Stimulated activated CD4-positive, alpha-beta T cell treated with anti-CD3 and anti-CD28 coated beads, Interleukin-1b, Interleukin-23, amount 100 ng/mL, for 48 hours (primary cell): ENCODE measurements at regions not wholly inside any gene's neighbourhood (a gene's known extent, or its start where the extent isn't known, plus 50 kb on each side); places are given as distances from the start of the nearest gene placed in this dataset.
"Not testable (repeated sequence)": the region's sequence is repeated elsewhere in the genome, so short reads cannot be mapped to it uniquely, and the experiment has no call there.

Experiments
- DNase-seq: peaks from one replicate; pipeline ENCODE4 v3.0.0-alpha.2; 2020

DNA sequence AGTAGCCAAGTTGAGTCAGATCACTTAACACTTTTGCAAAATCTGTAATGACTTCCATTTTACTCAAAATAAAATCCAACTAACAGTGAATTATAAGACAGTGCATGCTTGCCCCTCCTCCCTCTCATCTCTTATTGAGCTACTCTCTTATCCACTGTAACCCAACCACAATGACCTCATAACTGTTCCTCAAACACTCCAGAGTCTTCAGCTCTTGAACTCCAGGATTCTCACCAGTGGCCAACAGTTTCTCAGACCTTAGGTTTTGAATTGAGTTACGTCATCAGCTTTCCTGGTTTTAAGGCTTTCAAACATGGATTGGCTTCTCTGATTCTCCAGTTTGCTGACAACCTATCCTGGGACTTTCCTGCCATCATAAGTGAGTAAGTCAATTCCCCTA is 938.3 kb downstream of the RAB28 start:
- no peak for DNase-seq

DNA sequence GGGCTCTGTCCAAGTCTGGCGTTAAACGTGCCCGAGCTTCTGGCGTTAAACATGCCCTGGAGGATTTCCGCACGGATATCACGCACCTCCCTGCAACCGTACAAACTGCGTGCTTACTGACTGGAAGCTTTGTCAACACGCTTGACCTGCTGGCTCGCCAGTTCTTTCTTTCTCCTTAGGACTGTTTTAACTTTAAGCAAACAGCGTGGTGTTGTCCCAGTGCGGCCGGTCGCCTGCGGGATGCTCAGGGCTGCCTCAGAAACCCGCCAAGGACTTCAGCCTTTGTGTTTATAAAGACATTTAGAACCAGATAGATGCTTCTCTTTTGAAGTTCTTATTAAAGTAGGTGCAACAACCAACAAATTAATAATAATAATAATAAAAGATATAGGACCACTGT is 946.0 kb downstream of the RAB28 start:
- no peak for DNase-seq

DNA sequence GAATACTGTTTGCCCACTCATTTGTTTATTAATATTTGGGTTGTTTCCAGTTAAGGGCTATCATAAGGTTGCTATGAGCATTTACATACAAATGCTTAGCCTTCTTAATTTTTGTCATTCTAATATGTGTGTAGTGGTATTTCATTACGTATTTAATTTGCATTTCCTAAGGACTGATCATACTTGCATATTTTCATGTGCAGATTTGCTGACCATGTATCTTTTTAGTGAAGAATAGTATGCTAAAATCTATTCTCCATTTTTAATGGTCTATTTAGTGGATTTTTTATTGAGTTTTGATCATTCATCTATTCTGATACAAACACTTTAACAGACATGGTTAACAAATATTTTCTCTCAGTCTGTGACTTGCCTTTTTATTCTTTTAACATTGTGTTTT is 949.5 kb downstream of the RAB28 start:
- DNase-seq: no peak

GRCh38 chr4:12519426-12519825 is 964.7 kb downstream of the RAB28 start:
- DNase-seq: no peak

DNA sequence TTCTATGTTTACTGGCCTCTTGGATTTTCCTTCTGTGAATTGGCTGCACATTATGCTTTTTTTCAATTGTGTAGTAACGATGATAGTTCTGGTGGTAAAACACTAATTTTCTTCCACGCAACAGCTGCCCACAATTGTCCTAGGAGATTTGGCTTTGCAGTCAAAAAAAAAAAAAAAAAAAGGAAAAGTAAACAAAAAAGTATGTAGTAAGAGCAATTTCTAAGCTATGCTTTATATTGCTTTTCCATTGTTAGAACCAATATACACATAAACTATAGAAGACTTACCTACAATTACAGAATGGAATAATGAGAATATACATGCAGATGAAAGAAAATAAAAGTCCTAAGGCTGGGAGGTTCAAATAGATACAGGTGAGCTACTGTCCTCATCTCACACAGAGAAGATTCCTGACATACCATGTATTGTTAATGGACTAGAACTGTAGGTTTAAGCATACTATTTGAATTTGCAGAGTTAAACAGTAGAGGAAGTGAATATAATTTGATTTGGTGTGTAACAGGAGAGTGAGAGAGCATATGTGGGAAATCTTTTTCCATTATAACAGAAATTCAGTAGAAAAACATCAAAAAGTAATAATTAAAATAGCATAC is 976.2 kb downstream of the RAB28 start:
- DNase-seq: no peak

- DNase-seq: no peak
These were observed 983.7 kb downstream of the RAB28 start for GRCh38 chr4:12500409-12500808.

GRCh38 chr4:12499693-12500092 is 984.4 kb downstream of the RAB28 start:
- no peak for DNase-seq

DNA sequence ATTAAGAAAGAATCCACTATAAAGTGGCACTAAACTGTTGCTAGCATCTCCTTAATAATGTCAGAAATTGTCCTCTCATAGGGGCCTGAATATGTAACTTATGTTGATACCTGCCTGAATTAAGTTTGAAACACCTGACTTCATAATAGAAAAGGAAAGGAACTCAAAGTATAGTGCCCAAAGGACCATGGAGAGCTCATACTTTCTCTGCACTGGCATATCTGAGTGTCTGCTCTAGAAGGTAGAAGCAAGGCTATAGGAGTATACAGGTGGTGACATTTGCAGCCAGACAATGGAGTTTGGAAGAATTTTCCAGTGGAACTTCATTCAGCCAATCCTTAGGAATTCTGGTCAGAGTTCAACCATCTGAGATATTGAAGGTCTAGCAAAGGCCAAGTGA is 988.9 kb downstream of the RAB28 start:
- no peak for DNase-seq

DNA sequence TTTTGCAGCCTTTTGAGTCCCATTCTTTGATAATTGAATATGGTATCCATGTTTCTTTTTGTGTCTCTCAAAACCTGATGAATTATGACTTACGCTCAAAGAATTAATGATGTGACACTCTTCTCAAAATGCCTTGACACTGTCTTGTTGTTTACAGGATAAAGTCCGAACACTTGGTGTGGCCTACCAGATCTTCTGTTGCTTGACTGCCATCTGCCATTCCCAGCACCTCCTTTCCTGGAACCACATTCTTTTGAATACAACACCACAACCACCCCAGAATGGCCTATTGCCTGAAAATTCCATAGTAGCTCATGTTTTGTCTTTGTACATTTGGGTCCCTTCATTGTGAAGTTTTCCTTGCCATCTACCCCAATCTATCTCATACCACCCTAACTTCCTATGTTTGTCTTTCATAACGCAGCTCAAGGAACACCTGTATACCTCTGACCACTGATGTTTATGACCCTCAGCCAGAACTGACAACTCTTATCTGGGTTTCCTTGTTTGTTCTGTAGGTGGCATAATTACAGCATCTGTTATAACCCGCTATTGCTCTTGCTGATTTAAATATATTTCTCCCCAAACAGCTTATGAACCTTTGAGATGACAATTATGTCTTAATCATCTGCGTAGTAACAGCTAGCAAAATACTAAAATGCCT is 991.3 kb downstream of the RAB28 start:
- DNase-seq: no peak

DNA sequence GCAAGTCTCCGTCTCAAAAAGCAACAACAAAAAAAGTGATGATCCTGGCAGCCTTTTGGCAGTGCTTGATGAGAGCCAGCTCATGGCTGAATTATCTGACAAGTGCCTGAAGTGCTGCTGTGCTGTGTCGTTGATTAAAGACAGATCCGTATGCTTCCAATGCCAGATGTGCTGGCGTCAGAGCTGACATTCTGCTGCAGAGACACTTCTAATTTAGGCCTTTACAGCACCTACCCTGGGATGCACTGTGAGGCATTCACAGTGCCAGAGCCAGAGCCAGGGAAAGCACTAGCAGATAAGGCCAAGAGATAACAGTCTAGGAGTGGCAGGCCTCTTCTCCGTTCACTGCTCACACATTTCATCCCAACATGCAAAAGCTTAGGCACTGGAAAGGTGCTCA is 995.5 kb downstream of the RAB28 start:
- DNase-seq: no peak

DNA sequence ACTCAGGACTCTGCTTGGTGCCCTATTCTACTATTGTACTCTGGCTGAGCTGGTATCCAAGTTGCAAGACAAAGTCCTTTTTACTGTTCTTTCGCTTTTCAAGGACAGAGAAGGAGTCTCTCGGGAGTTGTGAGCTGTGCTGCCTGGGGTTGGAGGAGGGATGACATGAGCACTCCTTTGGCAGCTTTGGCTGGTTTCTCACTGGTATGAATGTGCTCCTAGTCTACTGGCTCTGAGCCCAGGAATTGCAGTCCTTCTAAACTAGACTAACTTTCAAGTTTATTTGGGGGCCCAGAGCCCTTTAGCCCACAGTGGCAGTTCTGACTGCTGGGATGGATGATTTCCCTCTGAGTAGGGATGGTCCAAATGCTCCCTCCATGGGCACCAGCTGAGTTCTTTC is 997.1 kb downstream of the RAB28 start:
- no peak for DNase-seq

GRCh38 chr4:12472087-12472486 is 1012.1 kb downstream of the RAB28 start:
- no peak for DNase-seq

DNA sequence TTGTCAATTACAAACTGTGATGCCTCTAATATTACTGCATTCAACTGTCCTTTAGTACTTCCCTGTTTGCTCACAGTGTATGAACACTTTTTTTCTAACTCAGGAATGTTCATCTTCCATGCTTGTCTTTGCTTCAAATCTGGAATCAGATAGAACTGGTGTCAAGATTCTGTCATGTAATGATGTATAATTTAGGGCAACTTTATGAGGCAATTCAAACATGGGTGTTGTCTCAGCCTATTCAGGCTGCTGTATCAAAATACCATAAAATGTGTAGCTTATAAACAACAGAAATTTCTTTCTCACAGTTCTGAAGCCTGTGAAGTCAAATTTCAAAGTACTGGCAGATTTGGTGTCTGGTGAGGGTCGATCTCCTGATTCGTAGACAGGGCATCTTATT is 1012.9 kb downstream of the RAB28 start:
- DNase-seq: no peak

DNA sequence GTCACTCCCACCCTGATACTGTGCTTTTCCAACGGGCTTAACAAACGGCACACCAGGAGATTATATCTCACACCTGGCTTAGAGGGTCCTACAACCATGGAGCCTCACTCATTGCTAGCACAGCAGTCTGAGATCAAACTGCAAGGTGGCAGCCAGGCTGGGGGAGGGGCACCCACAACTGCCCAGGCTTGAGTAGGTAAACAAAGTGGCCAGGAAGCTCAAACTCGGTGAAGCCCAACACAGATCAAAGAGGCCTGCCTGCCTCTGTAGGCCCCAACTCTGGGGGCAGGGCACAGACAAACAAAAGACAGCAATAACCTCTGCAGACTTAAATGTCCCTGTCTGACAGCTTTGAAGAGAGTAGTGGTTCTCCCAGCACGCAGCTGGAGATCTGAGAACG is 1022.6 kb downstream of the RAB28 start:
- DNase-seq: not testable (repeated sequence)

- no peak for DNase-seq
These were observed 1025.0 kb downstream of the RAB28 start for GRCh38 chr4:12459126-12459525.

DNA sequence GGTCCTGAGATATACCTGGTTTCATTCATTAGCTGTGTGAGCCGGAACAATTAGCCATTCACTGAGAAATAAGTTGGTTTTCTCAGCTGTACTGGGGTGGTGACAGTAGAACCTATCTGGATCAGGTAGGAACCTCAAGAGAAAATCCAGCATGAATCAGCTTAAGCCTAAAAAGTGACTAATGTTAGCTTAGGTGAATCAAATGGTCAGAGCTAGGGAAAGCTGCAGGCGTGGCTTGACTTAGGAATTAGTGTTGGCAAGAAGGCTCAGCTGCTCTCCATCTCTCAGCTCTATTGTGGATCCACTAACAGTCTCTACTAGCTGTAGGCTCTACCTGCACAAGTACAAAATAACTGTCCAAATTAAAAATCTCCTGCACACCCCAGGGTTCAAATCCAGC is 1025.5 kb downstream of the RAB28 start:
- no peak for DNase-seq

DNA sequence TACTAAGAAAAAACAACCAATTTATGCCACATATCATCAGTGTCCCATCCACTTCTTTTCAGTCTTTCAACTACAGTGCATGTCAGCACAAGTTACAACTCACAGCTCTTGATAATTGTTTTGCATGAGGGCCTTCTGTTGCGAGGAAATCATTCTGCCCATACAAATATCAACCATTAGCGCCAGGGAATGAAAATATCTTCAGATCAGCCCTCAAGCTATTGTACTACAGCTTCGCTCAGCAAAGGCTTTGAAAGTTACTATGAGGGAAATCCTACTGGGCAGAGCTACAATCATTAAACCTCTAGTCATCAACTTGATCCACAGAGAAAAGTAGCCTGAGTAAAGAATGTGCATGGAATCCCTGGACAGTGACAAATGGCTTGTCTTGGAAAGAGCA is 1023.6 kb upstream of the HS3ST1 start:
- no peak for DNase-seq

DNA sequence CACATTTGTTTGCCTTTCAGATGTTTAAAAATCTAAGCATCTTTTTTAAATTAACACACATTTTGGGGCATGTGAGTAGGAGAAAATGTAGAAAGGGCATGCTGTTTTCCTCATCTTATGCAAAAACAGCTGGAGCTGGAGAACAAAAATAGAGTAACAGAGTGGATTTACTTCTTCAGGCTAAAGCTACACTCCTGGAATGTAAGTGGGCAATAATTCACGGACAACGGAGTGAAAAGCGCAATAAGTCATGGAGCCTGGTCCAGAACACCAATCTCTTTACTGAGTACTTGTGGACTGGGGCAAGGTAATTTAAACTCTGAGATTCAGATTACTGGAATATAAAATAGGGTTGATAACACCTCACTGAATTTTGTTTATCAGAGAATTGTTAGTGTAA is 1018.8 kb upstream of the HS3ST1 start:
- no peak for DNase-seq

- DNase-seq: no peak
These were observed 1018.0 kb upstream of the HS3ST1 start for GRCh38 chr4:12446657-12447185.

GRCh38 chr4:12446256-12446655 is 1017.6 kb upstream of the HS3ST1 start:
- no peak for DNase-seq

DNA sequence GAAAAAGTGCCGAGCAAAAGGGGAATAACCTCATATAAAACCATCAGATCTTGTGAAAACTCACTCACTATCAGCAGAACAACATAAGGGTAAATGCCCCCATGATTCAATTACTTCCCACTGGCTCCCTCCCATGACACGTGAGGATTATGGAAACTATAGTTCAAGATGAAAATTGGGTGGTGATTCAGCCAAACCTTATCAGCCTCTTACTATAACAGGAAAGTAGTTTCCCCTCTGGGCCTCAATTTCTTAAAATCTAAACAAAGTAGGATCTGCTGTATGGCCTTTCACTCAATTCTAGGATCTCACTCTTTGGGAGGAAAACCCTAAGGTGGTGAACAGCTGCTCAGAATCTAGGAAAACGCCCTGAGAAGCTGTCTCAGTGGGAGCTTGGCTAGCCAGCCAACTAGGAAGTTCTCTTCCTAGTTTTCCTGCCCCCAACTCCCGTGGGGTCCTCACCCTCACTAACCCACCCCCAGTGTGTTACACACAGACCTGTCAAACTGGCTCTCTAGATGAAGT is 1017.1 kb upstream of the HS3ST1 start:
- no peak for DNase-seq

DNA sequence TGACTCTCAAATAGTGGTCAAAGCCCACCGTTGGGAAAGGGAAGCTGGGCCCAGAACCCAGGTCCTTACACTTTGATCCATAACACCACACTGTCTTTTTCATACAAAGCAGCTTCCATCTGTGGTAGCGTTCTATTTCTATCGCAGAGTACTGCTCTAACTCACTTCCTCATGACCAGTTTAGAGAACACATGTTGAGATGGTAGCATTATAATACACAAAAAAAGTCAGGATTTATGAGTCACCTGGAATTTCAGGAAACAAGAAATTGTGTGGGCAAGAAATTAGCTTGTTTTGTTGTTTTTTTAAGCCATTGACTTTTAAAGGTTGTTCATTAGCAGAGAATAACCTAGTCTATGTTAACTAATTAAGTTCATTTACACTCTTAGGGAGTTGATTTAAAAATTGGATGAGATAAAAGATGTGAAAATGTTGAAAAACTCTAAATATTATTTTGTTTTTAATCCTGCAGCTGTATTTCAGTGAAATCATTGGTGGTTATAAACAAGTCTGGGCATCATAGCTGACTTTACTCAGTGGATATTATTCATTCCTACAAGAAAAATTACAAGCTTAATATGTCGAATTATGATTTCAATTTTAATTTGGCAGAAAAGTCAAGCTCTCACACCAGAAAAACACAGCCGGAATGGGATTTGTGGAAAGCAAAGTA is 1011.1 kb upstream of the HS3ST1 start:
- DNase-seq: no peak

DNA sequence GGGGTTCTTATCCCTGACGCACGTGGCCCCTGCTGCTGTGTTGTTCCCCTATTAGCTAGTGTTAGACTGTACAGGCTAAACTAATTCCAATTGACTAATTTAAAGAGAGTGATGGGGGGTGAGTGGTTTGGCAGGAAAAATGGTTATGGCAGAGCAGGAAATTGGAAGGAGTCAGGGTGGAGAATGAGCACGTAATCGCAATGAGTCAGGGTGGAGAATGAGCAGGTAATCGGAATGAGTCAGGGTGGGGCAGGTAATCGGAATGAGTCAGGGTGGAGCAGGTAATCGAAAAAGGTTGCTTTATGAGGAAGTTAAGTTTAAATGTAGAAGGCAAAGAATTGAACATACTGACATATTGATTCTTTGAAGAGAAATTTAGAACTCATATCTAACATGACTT is 1002.6 kb upstream of the HS3ST1 start:
- DNase-seq: not testable (repeated sequence)

DNA sequence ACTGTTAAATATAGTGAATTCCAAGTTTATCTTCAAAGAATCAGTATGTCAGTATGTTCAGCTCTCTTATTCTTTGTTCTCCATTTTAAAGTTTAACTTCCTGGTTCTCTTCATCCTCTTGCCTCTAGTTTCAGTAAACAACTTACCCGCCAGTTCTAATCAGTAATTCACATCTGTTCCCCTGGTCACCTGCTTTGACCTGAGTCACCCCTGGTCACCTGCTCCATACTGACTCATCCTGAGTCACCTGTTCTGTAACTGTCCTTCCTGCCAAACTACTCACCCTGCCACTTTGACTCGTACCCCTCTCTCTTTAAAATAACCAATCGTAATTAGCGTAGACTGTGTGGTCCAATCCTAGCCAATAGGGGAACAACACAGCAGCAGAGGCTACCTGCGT is 992.7 kb upstream of the HS3ST1 start:
- no peak for DNase-seq
